GM12878 (cell line): ENCODE measurements at regions not wholly inside any gene's neighbourhood (a gene's known extent, or its start where the extent isn't known, plus 50 kb on each side); places are given as distances from the start of the nearest gene placed in this dataset.

Source experiments
- ATAC-seq: fragments of 200-7000 bp; cut with Tn5 transposase; 3 replicates; pipeline ENCODE4 v1.9.1; 2020; ENCODE audit warnings: mild to moderate bottlenecking, moderate library complexity
- BruUV-seq: library from RNA; stranded (reverse); fragments of 400-500 nt; replicated peaks from 2 replicates; lab custom pipeline; 2021; lab: Mats Ljungman, UMichigan
- CTCF ChIA-PET: fragments of 300-600 bp; sonication (Branson Sonifier 250); formaldehyde crosslinking; extraction: SDS; loops from one replicate; lab custom pipeline; 2021; ENCODE audit warnings: inconsistent platforms; lab: Yijun Ruan, JAX
- POLR2A ChIA-PET: fragments of 350-600 bp; formaldehyde crosslinking; extraction: SDS; loops from one replicate; lab custom pipeline; 2021; ENCODE audit warnings: inconsistent platforms; lab: Charles Lee
- RAD21 ChIA-PET: fragments of 300-600 bp; sonication (Branson Sonifier 250); formaldehyde crosslinking; loops from one replicate; lab custom pipeline; 2023; ENCODE audit warnings: antibody characterized with exemption; ENCODE audit not compliant: unreplicated experiment; lab: Charles Lee
- SMC1A ChIA-PET: fragments of 300-600 bp; sonication (Branson Sonifier 250); formaldehyde crosslinking; loops from one replicate; lab custom pipeline; 2023; ENCODE audit not compliant: unreplicated experiment, uncharacterized antibody; lab: Charles Lee
- DNase-seq: peaks from one replicate; pipeline ENCODE4 v3.0.0-alpha.2; 2011; ENCODE audit warnings: low read depth, low spot score
- FAIRE-seq: peaks from 3 replicates; lab custom pipeline; 2011; peaks lifted over from hg19 to GRCh38; lab: Jason Lieb, UNC
- H2AFZ ChIP-seq: 2 replicates; pipeline ENCODE4 v1.6.0; 2011; ENCODE audit warnings: low read depth, low read length, control low read depth; ENCODE audit not compliant: control insufficient read depth
- H3K27ac ChIP-seq: 2 replicates; pipeline ENCODE4 v1.5.1; 2011; ENCODE audit warnings: control low read depth; ENCODE audit not compliant: control insufficient read depth, insufficient read depth
- H3K27me3 ChIP-seq, 2 experiments: replicated peaks in 1 of 2; 2 replicates each; pipeline versions ENCODE4 v1.6.0 to v1.6.1; 2011; ENCODE audit warnings: low read length in 1 of 2; ENCODE audit not compliant: control insufficient read depth in 2 of 2, insufficient read depth in 2 of 2
- H3K36me3 ChIP-seq, 2 experiments: 2 replicates each; pipeline ENCODE4 v1.5.1; 2011; ENCODE audit warnings: low read length in 1 of 2; ENCODE audit not compliant: control insufficient read depth in 2 of 2, insufficient read depth in 2 of 2
- H3K4me1 ChIP-seq: 2 replicates; pipeline ENCODE4 v1.6.1; 2011; ENCODE audit warnings: mild to moderate bottlenecking, low read length, moderate library complexity, mixed read lengths; ENCODE audit not compliant: control insufficient read depth, insufficient read depth
- H3K4me2 ChIP-seq: 2 replicates; pipeline ENCODE4 v1.6.0; 2011; ENCODE audit warnings: control low read depth; ENCODE audit not compliant: control insufficient read depth, insufficient read depth
- H3K4me3 ChIP-seq: fragments of 200-600 bp; sonication (generic); 2 replicates; pipeline ENCODE4 v1.5.1; 2016
- H3K79me2 ChIP-seq: 2 replicates; pipeline ENCODE4 v1.6.0; 2011; ENCODE audit warnings: low read length; ENCODE audit not compliant: control insufficient read depth, insufficient read depth
- H3K9ac ChIP-seq: 2 replicates; pipeline ENCODE4 v1.8.0; 2011; ENCODE audit warnings: low read length, control low read depth, mixed read lengths; ENCODE audit not compliant: control insufficient read depth, insufficient read depth
- H3K9me3 ChIP-seq: replicated peaks from 3 replicates; pipeline ENCODE4 v1.5.1; 2011; ENCODE audit warnings: mild to moderate bottlenecking, low read length; ENCODE audit not compliant: control insufficient read depth, insufficient read depth
- H4K20me1 ChIP-seq: 2 replicates; pipeline ENCODE4 v1.6.0; 2011; ENCODE audit not compliant: control insufficient read depth, insufficient read depth
- ATF7 ChIP-seq: fragments of 450-650 bp; IDR thresholded peaks from 2 replicates; pipeline ENCODE4 v1.6.1; 2016; ENCODE audit warnings: low read depth, mild to moderate bottlenecking
- CREB1 ChIP-seq: IDR thresholded peaks from 2 replicates; pipeline ENCODE4 v1.6.1; 2012; ENCODE audit warnings: low read depth, mild to moderate bottlenecking, inconsistent platforms
- IKZF1 ChIP-seq: fragments of 450-650 bp; conservative IDR thresholded peaks from 2 replicates; pipeline ENCODE4 v1.6.1; 2017; ENCODE audit warnings: antibody characterized with exemption, mild to moderate bottlenecking
- JUNB ChIP-seq: IDR thresholded peaks from 2 replicates; pipeline ENCODE4 v1.6.1; 2016; ENCODE audit warnings: antibody characterized with exemption, mild to moderate bottlenecking
- LARP7 ChIP-seq: fragments of 450-650 bp; IDR thresholded peaks from 2 replicates; pipeline ENCODE4 v1.6.1; 2017; ENCODE audit warnings: mild to moderate bottlenecking
- NBN ChIP-seq: fragments of 450-650 bp; IDR thresholded peaks from 2 replicates; pipeline ENCODE4 v1.6.1; 2016
- PAX5 ChIP-seq: IDR thresholded peaks from 2 replicates; pipeline ENCODE4 v1.6.1; 2011; ENCODE audit warnings: low read depth, low read length, borderline replicate concordance
- SP1 ChIP-seq: IDR thresholded peaks from one replicate; pipeline ENCODE4 v1.6.1; 2011; ENCODE audit warnings: low read depth, low read length
- WRNIP1 ChIP-seq: IDR thresholded peaks from 2 replicates; pipeline ENCODE4 v1.6.1; 2011; ENCODE audit warnings: low read depth, low read length, improper control_type of control experiment, borderline replicate concordance
- WGBS: methylation state at CpG from one replicate; pipeline ENCODE4 v1.1.6; 2016; ENCODE audit warnings: low lambda C conversion rate; ENCODE audit not compliant: insufficient replicate concordance, insufficient coverage; ENCODE audit errors: missing lambda C conversion rate; 5-methylcytosine and 5-hydroxymethylcytosine counted together
- in situ Hi-C: fragments of 300-500 bp; cut with MboI; formaldehyde crosslinking; loops from 9 replicates; pipeline ENCODE4 v1.14.3; 2018; ENCODE audit warnings: mixed read lengths
- intact Hi-C: fragments of 100-400 bp; cut with micrococcal nuclease; formaldehyde crosslinking; loops from one replicate; pipeline ENCODE4 v1.14.2; 2022; ENCODE audit not compliant: unreplicated experiment
- TF ChIP-seq, protein P1 (sequence below): fragments of 450-650 bp; IDR thresholded peaks from 2 replicates; pipeline ENCODE4 v1.6.1; 2016; ENCODE audit warnings: mild to moderate bottlenecking, moderate library complexity, borderline replicate concordance
- TF ChIP-seq, protein P2 (sequence below): fragments of 450-650 bp; IDR thresholded peaks from 2 replicates; pipeline ENCODE4 v1.6.1; 2018; ENCODE audit warnings: borderline replicate concordance, mild to moderate bottlenecking; ENCODE audit not compliant: partially characterized antibody
- TF ChIP-seq, protein P3 (sequence below): fragments of 450-650 bp; conservative IDR thresholded peaks from 2 replicates; pipeline ENCODE4 v1.6.1; 2017; ENCODE audit warnings: mild to moderate bottlenecking, moderate library complexity

DNA sequence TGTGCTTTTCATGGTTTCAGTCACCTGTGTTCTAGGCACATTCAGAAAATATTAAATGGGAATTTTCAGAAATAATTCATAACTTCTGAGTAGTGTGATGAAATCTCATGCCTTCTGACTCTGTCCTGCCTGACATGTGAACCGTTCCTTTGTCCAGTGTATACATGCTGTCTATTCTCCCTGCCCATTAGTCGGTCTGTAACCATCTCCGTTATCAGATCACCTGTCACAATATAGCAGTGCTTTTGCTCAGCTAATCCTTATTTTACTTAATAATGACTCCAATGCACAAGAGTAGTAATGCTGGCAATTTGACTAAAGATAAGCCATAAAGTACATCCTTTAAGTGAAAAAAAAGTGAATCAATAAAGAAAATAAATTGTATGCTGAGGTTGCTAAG, 597.5 kb downstream of the BRINP3 start:
- H3K4me3 ChIP-seq, result no peak overlapping the region
- no peaks in the 10 kb centered on the region for H3K36me3 ChIP-seq
- FAIRE-seq (no peak), DNase-seq (no peak), ATAC-seq (no peak)
- ChIA-PET SMC1A (no interaction called here), RAD21 (no interaction called here), POLR2A (no interaction called here), CTCF (no interaction called here)
- TF ChIP-seq, protein P1, sequence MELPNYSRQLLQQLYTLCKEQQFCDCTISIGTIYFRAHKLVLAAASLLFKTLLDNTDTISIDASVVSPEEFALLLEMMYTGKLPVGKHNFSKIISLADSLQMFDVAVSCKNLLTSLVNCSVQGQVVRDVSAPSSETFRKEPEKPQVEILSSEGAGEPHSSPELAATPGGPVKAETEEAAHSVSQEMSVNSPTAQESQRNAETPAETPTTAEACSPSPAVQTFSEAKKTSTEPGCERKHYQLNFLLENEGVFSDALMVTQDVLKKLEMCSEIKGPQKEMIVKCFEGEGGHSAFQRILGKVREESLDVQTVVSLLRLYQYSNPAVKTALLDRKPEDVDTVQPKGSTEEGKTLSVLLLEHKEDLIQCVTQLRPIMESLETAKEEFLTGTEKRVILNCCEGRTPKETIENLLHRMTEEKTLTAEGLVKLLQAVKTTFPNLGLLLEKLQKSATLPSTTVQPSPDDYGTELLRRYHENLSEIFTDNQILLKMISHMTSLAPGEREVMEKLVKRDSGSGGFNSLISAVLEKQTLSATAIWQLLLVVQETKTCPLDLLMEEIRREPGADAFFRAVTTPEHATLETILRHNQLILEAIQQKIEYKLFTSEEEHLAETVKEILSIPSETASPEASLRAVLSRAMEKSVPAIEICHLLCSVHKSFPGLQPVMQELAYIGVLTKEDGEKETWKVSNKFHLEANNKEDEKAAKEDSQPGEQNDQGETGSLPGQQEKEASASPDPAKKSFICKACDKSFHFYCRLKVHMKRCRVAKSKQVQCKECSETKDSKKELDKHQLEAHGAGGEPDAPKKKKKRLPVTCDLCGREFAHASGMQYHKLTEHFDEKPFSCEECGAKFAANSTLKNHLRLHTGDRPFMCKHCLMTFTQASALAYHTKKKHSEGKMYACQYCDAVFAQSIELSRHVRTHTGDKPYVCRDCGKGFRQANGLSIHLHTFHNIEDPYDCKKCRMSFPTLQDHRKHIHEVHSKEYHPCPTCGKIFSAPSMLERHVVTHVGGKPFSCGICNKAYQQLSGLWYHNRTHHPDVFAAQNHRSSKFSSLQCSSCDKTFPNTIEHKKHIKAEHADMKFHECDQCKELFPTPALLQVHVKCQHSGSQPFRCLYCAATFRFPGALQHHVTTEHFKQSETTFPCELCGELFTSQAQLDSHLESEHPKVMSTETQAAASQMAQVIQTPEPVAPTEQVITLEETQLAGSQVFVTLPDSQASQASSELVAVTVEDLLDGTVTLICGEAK, result no peak
- TF ChIP-seq, protein P2, sequence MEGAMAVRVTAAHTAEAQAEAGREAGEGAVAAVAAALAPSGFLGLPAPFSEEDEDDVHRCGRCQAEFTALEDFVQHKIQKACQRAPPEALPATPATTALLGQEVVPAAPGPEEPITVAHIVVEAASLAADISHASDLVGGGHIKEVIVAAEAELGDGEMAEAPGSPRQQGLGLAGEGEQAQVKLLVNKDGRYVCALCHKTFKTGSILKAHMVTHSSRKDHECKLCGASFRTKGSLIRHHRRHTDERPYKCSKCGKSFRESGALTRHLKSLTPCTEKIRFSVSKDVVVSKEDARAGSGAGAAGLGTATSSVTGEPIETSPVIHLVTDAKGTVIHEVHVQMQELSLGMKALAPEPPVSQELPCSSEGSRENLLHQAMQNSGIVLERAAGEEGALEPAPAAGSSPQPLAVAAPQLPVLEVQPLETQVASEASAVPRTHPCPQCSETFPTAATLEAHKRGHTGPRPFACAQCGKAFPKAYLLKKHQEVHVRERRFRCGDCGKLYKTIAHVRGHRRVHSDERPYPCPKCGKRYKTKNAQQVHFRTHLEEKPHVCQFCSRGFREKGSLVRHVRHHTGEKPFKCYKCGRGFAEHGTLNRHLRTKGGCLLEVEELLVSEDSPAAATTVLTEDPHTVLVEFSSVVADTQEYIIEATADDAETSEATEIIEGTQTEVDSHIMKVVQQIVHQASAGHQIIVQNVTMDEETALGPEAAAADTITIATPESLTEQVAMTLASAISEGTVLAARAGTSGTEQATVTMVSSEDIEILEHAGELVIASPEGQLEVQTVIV, result no peak
- TF ChIP-seq LARP7 (no peak), WRNIP1 (no peak), ATF7 (no peak), SP1 (no peak), IKZF1 (no peak), CREB1 (no peak), NBN (no peak), JUNB (no peak), PAX5 (no peak)
- TF ChIP-seq, protein P3, sequence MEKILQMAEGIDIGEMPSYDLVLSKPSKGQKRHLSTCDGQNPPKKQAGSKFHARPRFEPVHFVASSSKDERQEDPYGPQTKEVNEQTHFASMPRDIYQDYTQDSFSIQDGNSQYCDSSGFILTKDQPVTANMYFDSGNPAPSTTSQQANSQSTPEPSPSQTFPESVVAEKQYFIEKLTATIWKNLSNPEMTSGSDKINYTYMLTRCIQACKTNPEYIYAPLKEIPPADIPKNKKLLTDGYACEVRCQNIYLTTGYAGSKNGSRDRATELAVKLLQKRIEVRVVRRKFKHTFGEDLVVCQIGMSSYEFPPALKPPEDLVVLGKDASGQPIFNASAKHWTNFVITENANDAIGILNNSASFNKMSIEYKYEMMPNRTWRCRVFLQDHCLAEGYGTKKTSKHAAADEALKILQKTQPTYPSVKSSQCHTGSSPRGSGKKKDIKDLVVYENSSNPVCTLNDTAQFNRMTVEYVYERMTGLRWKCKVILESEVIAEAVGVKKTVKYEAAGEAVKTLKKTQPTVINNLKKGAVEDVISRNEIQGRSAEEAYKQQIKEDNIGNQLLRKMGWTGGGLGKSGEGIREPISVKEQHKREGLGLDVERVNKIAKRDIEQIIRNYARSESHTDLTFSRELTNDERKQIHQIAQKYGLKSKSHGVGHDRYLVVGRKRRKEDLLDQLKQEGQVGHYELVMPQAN, result no peak
- H3K4me2 ChIP-seq, result no peak overlapping the region
- WGBS, result 37% methylated on average over 3 of the region's 3 CpGs
- BruUV-seq, result no TSS peak
- H3K79me2 ChIP-seq, result no peaks in the 10 kb centered on the region
- H3K9me3 ChIP-seq, result no peaks in the 10 kb centered on the region
- no peaks in the 10 kb centered on the region for H3K4me1 ChIP-seq
- H3K27ac ChIP-seq, result no peak overlapping the region
- intact Hi-C loops (no loop called here), in situ Hi-C loops (no loop called here)
- no peak overlapping the region for H2AFZ ChIP-seq
- no peaks in the 10 kb centered on the region for H4K20me1 ChIP-seq
- no peak overlapping the region for H3K9ac ChIP-seq
- H3K27me3 ChIP-seq, result no peaks in the 10 kb centered on the region
